Liver (tissue), 8 donors: ENCODE measurements at regions not wholly inside any gene's neighbourhood (a gene's known extent, or its start where the extent isn't known, plus 50 kb on each side); places are given as distances from the start of the nearest gene placed in this dataset.

Experiments used
- DNase-seq: peaks from one replicate; pipeline ENCODE4 v3.0.0-alpha.2; 2017; ENCODE audit warnings: low spot score
- H3K27ac ChIP-seq, 2 donors: one replicate each; pipeline ENCODE4 v1.7.0; 2013; ENCODE audit warnings: inconsistent platforms in 2 of 2, low read length in 2 of 2, control low read depth in 1 of 2, low read depth in 1 of 2, mild to moderate bottlenecking in 1 of 2
- H3K27me3 ChIP-seq, 4 donors: one replicate each; pipeline versions ENCODE4 v1.6.1 to v1.7.0; 2013; ENCODE audit warnings: low read length in 3 of 4, inconsistent platforms in 1 of 4, mild to moderate bottlenecking in 1 of 4, moderate library complexity in 1 of 4; ENCODE audit not compliant: control insufficient read depth in 4 of 4, insufficient read depth in 4 of 4
- H3K36me3 ChIP-seq, 4 donors: one replicate each; pipeline versions ENCODE4 v1.6.1 to v1.7.0; 2013; ENCODE audit warnings: low read length in 3 of 4, mild to moderate bottlenecking in 3 of 4, low read depth in 1 of 4, moderate library complexity in 1 of 4; ENCODE audit not compliant: control insufficient read depth in 4 of 4, insufficient read depth in 3 of 4
- H3K4me1 ChIP-seq, 4 donors: one replicate each; pipeline versions ENCODE4 v1.6.1 to v1.7.0; 2013; ENCODE audit warnings: low read length in 3 of 4, mild to moderate bottlenecking in 3 of 4, moderate library complexity in 1 of 4; ENCODE audit not compliant: control insufficient read depth in 4 of 4, insufficient read depth in 4 of 4
- H3K4me3 ChIP-seq, 3 donors: one replicate each; pipeline versions ENCODE4 v1.6.1 to v1.7.0; 2013; ENCODE audit warnings: low read length in 3 of 3, control low read depth in 1 of 3, low read depth in 1 of 3, mild to moderate bottlenecking in 1 of 3
- H3K9ac ChIP-seq, 2 donors: one replicate each; pipeline ENCODE4 v1.7.0; 2013; ENCODE audit warnings: low read length in 2 of 2, mild to moderate bottlenecking in 2 of 2, moderate library complexity in 2 of 2, control low read depth in 1 of 2, low read depth in 1 of 2
- H3K9me3 ChIP-seq, 4 donors: one replicate each; pipeline versions ENCODE4 v1.6.1 to v1.7.0; 2013; ENCODE audit warnings: low read length in 3 of 4; ENCODE audit not compliant: control insufficient read depth in 4 of 4
- ATF3 ChIP-seq: IDR thresholded peaks from 2 replicates; pipeline ENCODE4 v1.6.1; 2016; ENCODE audit warnings: antibody characterized with exemption
- CTCF ChIP-seq: fragments of 150-350 bp; IDR thresholded peaks from 2 replicates; pipeline ENCODE4 v1.5.1; 2017; ENCODE audit warnings: improper control_type of control experiment, low read depth, low read length; ENCODE audit not compliant: missing input control
- EGR1 ChIP-seq, 2 donors: IDR thresholded peaks; 2 replicates each; pipeline ENCODE4 v1.6.1; 2016 to 2018; ENCODE audit warnings: antibody characterized with exemption in 2 of 2, low read depth in 2 of 2
- FOXA1 ChIP-seq: IDR thresholded peaks from 2 replicates; pipeline ENCODE4 v1.6.1; 2016; ENCODE audit warnings: antibody characterized with exemption
- FOXA2 ChIP-seq: IDR thresholded peaks from 2 replicates; pipeline ENCODE4 v1.6.1; 2016; ENCODE audit warnings: antibody characterized with exemption
- GABPA ChIP-seq, 2 donors: IDR thresholded peaks in 1 of 2; conservative IDR thresholded peaks in 1 of 2; 2 replicates each; pipeline ENCODE4 v1.6.1; 2016; ENCODE audit warnings: antibody characterized with exemption in 2 of 2, mild to moderate bottlenecking in 1 of 2, moderate library complexity in 1 of 2
- HNF4A ChIP-seq, 2 donors: conservative IDR thresholded peaks; 2 replicates each; pipeline ENCODE4 v1.6.1; 2016; ENCODE audit warnings: antibody characterized with exemption in 2 of 2, mild to moderate bottlenecking in 2 of 2
- HNF4G ChIP-seq: IDR thresholded peaks from 2 replicates; pipeline ENCODE4 v1.6.1; 2016; ENCODE audit warnings: antibody characterized with exemption
- MAX ChIP-seq: IDR thresholded peaks from 2 replicates; pipeline ENCODE4 v1.6.1; 2016; ENCODE audit warnings: antibody characterized with exemption
- NR2F2 ChIP-seq: IDR thresholded peaks from 2 replicates; pipeline ENCODE4 v1.6.1; 2016; ENCODE audit warnings: antibody characterized with exemption
- REST ChIP-seq: IDR thresholded peaks from 2 replicates; pipeline ENCODE4 v1.6.1; 2016; ENCODE audit warnings: antibody characterized with exemption, mild to moderate bottlenecking
- RXRA ChIP-seq, 2 donors: IDR thresholded peaks; 2 replicates each; pipeline ENCODE4 v1.6.1; 2017 to 2018; ENCODE audit warnings: antibody characterized with exemption in 2 of 2, mild to moderate bottlenecking in 1 of 2
- YY1 ChIP-seq: IDR thresholded peaks from 2 replicates; pipeline ENCODE4 v1.6.1; 2016; ENCODE audit warnings: antibody characterized with exemption, mild to moderate bottlenecking
- ZBTB33 ChIP-seq: IDR thresholded peaks from 2 replicates; pipeline ENCODE4 v1.6.1; 2016; ENCODE audit warnings: antibody characterized with exemption
- WGBS: extraction: QIAGEN DNeasy Blood & Tissue Kit; methylation state at CpG from one replicate; pipeline ENCODE4 v1.1.7; 2013; 5-methylcytosine and 5-hydroxymethylcytosine counted together
- donor health status: healthy.
- donor health status: healthy.
- donor health status: healthy.
- donor health status: healthy.
- donor health status: healthy.

DNA sequence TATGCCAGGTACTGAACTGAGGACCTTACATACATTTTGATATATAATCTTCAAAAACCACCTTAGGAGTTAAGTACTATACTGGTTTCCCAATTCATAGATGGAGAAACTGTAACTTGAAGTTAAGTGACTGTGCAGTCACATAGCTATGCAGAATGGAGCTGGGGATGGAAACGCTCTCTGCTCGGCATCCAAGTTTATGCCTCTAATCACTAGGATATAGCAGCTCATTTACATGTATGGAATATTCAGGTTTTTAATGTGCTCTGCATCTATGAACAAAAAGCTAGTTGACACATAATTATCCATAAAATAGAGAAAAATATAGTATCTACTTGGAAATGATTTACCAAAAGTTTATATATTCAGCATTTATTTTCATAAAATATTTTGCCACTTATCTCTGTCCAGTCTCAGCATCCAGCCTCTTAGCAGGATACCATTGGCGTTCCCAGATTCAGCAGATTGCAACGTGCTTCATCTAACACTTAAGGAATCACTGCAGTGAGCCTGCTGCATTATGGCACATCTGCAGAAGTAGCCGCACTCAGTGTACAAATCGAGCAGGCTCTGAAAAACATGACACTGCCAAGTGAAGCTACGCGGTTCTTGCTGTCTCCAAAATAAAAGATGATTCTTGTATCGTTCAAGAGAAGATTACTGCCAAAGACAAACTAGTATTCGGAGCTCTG, 70.4 kb downstream of the MRPL57 start:
- WGBS = 85% methylated on average over 10 of the region's 10 CpGs
- no peak for DNase-seq
- Histone ChIP-seq H3K4me3 (no peak overlapping the region), H3K27me3 (no peaks in the 10 kb centered on the region), H3K27ac (no peak overlapping the region), H3K9ac (no peak overlapping the region), H3K9me3 (peaks cover 0 to 3% (median 0%) of the 10 kb centered on the region in 4 donors), H3K36me3 (no peaks in the 10 kb centered on the region), H3K4me1 (no peaks in the 10 kb centered on the region)
- TF ChIP-seq FOXA1 (no peak), ZBTB33 (no peak), GABPA (IDR thresholded peaks at IDR 0.05 in 1 of 2, conservative IDR thresholded peaks at IDR 0.05 in 1 of 2) (no peak), HNF4A (conservative IDR thresholded peaks at IDR 0.05) (no peak), HNF4G (no peak), NR2F2 (no peak), YY1 (no peak), CTCF (no peak), ATF3 (no peak), FOXA2 (no peak), RXRA (IDR thresholded peaks at IDR 0.05) (no peak), MAX (no peak)

DNA sequence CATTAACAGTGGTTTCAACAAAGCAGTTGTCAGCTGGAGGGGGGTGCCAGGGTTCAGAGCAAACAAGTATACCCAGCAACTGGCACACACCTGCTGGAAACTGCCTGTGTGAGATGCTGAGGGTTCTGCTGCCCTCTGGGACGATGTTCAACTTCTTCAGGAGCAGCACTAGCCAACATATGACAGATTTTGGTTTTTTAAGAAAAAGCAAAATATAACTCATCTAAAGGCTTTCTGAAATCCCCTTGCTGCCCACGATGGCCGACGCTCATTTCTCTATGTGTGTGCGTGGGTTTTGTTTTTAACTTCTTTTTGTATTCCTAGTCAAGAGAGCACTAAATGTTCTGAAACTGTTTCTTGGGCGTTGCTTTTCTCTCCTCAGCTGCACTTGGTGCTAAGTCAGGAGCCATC, 79.9 kb downstream of the MRPL57 start:
- DNase-seq = no peak
- TF ChIP-seq GABPA (IDR thresholded peaks at IDR 0.05 in 1 of 2, conservative IDR thresholded peaks at IDR 0.05 in 1 of 2) = no peak
- no peak for TF ChIP-seq MAX
- no peak for TF ChIP-seq ATF3
- no peak for TF ChIP-seq HNF4G
- Histone ChIP-seq H3K4me3 (no peak overlapping the region), H3K9me3 (no peaks in the 10 kb centered on the region), H3K9ac (no peak overlapping the region), H3K27ac (no peak overlapping the region), H3K4me1 (no peaks in the 10 kb centered on the region), H3K27me3 (no peaks in the 10 kb centered on the region), H3K36me3 (no peaks in the 10 kb centered on the region)
- 76% methylated on average over 6 of the region's 6 CpGs for WGBS

DNA sequence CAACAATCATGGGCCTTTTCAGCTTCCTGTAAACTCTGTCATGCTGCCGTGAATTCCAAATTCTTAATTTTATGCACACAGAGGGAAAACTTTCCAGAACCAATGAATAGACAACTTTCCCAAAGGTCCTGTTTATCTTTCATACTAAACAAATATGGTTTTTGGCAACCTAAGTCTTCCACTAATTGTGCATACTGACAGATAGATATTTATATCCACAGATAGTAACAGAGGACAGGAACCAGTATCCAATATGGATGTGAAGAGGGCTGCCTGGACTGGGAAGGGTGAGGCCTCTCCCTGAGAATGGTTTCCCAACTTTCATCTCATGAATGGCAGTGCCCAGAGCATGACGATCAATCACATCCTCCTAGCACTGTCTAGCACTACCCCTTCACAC, 80.4 kb downstream of the MRPL57 start:
- 60% methylated on average over 2 of the region's 2 CpGs for WGBS
- Histone ChIP-seq H3K27ac (no peak overlapping the region), H3K9me3 (no peaks in the 10 kb centered on the region)
- TF ChIP-seq ATF3 (no peak), NR2F2 (no peak), MAX (no peak), YY1 (no peak), RXRA (IDR thresholded peaks at IDR 0.05) (no peak), EGR1 (IDR thresholded peaks at IDR 0.05; ENCODE audit: low read depth in 2 of 2) (no peak), ZBTB33 (no peak), HNF4A (conservative IDR thresholded peaks at IDR 0.05) (no peak), FOXA1 (no peak), REST (no peak), FOXA2 (no peak)

More for the DNA sequence above, 80.4 kb downstream of the MRPL57 start:
- Histone ChIP-seq H3K4me3 (no peak overlapping the region), H3K9ac (no peak overlapping the region), H3K36me3 (no peaks in the 10 kb centered on the region), H3K27me3 (no peaks in the 10 kb centered on the region), H3K4me1 (no peaks in the 10 kb centered on the region)
- no peak for DNase-seq
